Uterus (tissue), 2 donors: ENCODE measurements at regions not wholly inside any gene's neighbourhood (a gene's known extent, or its start where the extent isn't known, plus 50 kb on each side); places are given as distances from the start of the nearest gene placed in this dataset.

Experiments used
- POLR2A ChIP-seq, 2 donors: fragments of 450-650 bp; IDR thresholded peaks; one replicate each; pipeline ENCODE4 v1.6.1; 2016; ENCODE audit warnings: antibody characterized with exemption in 2 of 2, mild to moderate bottlenecking in 1 of 2, moderate library complexity in 1 of 2
- TF ChIP-seq, protein P1 (sequence below), 4 experiments: fragments of 200-600 bp in 2 of 4; fragments of 450-650 bp in 2 of 4; sonication (generic) in 2 of 4; IDR thresholded peaks; one replicate each; pipeline ENCODE4 v1.5.1; 2016 to 2019; ENCODE audit warnings: antibody characterized with exemption in 4 of 4, mild to moderate bottlenecking in 2 of 4, moderate library complexity in 1 of 4

DNA sequence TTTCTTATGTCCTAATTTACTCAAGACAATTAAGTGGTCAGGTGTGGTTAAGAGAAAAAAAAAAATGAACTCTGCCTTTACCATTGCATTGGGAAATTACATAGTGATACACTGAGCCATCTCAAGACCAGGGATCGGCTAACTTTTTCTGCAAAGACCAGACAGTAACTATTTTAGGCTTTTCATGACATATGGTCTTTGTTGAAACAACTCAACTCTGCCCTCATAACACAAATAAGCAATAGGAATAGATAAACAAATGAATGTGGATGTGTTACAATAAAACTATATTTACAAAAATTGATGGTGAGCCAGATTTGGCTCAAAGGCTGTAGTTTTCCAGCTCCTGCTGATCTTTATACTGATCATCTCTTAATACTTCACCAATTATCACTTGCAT, 632.6 kb upstream of the INTU start:
- TF ChIP-seq, protein P1, sequence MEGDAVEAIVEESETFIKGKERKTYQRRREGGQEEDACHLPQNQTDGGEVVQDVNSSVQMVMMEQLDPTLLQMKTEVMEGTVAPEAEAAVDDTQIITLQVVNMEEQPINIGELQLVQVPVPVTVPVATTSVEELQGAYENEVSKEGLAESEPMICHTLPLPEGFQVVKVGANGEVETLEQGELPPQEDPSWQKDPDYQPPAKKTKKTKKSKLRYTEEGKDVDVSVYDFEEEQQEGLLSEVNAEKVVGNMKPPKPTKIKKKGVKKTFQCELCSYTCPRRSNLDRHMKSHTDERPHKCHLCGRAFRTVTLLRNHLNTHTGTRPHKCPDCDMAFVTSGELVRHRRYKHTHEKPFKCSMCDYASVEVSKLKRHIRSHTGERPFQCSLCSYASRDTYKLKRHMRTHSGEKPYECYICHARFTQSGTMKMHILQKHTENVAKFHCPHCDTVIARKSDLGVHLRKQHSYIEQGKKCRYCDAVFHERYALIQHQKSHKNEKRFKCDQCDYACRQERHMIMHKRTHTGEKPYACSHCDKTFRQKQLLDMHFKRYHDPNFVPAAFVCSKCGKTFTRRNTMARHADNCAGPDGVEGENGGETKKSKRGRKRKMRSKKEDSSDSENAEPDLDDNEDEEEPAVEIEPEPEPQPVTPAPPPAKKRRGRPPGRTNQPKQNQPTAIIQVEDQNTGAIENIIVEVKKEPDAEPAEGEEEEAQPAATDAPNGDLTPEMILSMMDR (IDR thresholded peaks at IDR 0.05), result no peak
- TF ChIP-seq POLR2A (IDR thresholded peaks at IDR 0.05), result no peak
